ENCODE measurements at regions not wholly inside any gene's neighbourhood (a gene's known extent, or its start where the extent isn't known, plus 50 kb on each side); places are given as distances from the start of the nearest gene placed in this dataset.
A peak's percentile ranks its signal among the peaks of the same experiment; 100 is the strongest.

GRCh38 chr12:77377116-77377515 lies 311.7 kb upstream of the E2F7 start:
- H3K27ac ChIP-seq, result no peak overlapping the region
- H3K4me3 ChIP-seq, result no peak overlapping the region

GRCh38 chr12:77374673-77375072 lies 309.3 kb upstream of the E2F7 start:
- no peak overlapping the region for H3K4me3 ChIP-seq
- H3K27ac ChIP-seq, result no peak overlapping the region

- Histone ChIP-seq H3K4me3 (no peak overlapping the region), H3K27ac (no peak overlapping the region)
These were observed 307.1 kb upstream of the E2F7 start for GRCh38 chr12:77372494-77372893.

GRCh38 chr12:77372026-77372425 lies 306.7 kb upstream of the E2F7 start:
- Histone ChIP-seq H3K4me3 (no peak overlapping the region), H3K27ac (no peak overlapping the region)

GRCh38 chr12:77368379-77368778 lies 303.0 kb upstream of the E2F7 start:
- no peak overlapping the region for H3K4me3 ChIP-seq
- H3K27ac ChIP-seq, result no peak overlapping the region

- no peak overlapping the region for H3K4me3 ChIP-seq
- H3K27ac ChIP-seq, result no peak overlapping the region
These were observed 301.2 kb upstream of the E2F7 start for GRCh38 chr12:77366616-77367015.

GRCh38 chr12:77364400-77364799 lies 299.0 kb upstream of the E2F7 start:
- H3K27ac ChIP-seq, result no peak overlapping the region
- H3K4me3 ChIP-seq, result no peak overlapping the region

- no peak overlapping the region for H3K4me3 ChIP-seq
These were observed 297.3 kb upstream of the E2F7 start for GRCh38 chr12:77362509-77363210.

GRCh38 chr12:77357655-77358054 lies 292.3 kb upstream of the E2F7 start:
- H3K27ac ChIP-seq, result no peak overlapping the region
- H3K4me3 ChIP-seq, result no peak overlapping the region

More at GRCh38 chr12:77362509-77363210, 297.3 kb upstream of the E2F7 start:
- no peak overlapping the region for H3K27ac ChIP-seq

- Histone ChIP-seq H3K4me3 (no peak overlapping the region), H3K27ac (no peak overlapping the region)
These were observed 289.5 kb upstream of the E2F7 start for GRCh38 chr12:77354766-77355362.

- Histone ChIP-seq H3K4me3 (no peak overlapping the region), H3K27ac (no peak overlapping the region)
These were observed 287.6 kb upstream of the E2F7 start for GRCh38 chr12:77352946-77353345.

GRCh38 chr12:77351860-77352259 lies 286.5 kb upstream of the E2F7 start:
- H3K27ac ChIP-seq, result no peak overlapping the region

GRCh38 chr12:77349689-77350370 lies 284.5 kb upstream of the E2F7 start:
- Histone ChIP-seq H3K27ac (no peak overlapping the region), H3K4me3 (no peak overlapping the region)

More at GRCh38 chr12:77351860-77352259, 286.5 kb upstream of the E2F7 start:
- H3K4me3 ChIP-seq, result no peak overlapping the region

- H3K27ac ChIP-seq, result no peak overlapping the region
- H3K4me3 ChIP-seq, result no peak overlapping the region
These were observed 281.6 kb upstream of the E2F7 start for GRCh38 chr12:77347017-77347416.

GRCh38 chr12:77345336-77345735 lies 280.0 kb upstream of the E2F7 start:
- peak overlapping the region in 2 of 21 experiments; percentile 17 to 30 for H3K27ac ChIP-seq
- no peak overlapping the region for H3K4me3 ChIP-seq

- Histone ChIP-seq H3K4me3 (no peak overlapping the region), H3K27ac (peak overlapping the region in 3 of 21 experiments; percentile 18 to 30 (median 24))
These were observed 279.3 kb upstream of the E2F7 start for GRCh38 chr12:77344651-77345050.

GRCh38 chr12:77343291-77343690 lies 277.9 kb upstream of the E2F7 start:
- Histone ChIP-seq H3K27ac (peak overlapping the region in 1 of 21 experiments; percentile 18), H3K4me3 (no peak overlapping the region)

GRCh38 chr12:77342253-77342652 lies 276.9 kb upstream of the E2F7 start:
- no peak overlapping the region for H3K4me3 ChIP-seq
- H3K27ac ChIP-seq, result peak overlapping the region in 3 of 21 experiments; percentile 14 to 34 (median 16)

- Histone ChIP-seq H3K27ac (no peak overlapping the region), H3K4me3 (no peak overlapping the region)
These were observed 274.2 kb upstream of the E2F7 start for GRCh38 chr12:77339610-77340009.

- Histone ChIP-seq H3K4me3 (no peak overlapping the region), H3K27ac (no peak overlapping the region)
These were observed 272.0 kb upstream of the E2F7 start for GRCh38 chr12:77337362-77337761.

- H3K4me3 ChIP-seq, result no peak overlapping the region
These were observed 269.4 kb upstream of the E2F7 start for GRCh38 chr12:77334806-77335205.

More at GRCh38 chr12:77334806-77335205, 269.4 kb upstream of the E2F7 start:
- no peak overlapping the region for H3K27ac ChIP-seq

All from skin epidermis (tissue), 12 donors.